ENCODE measurements at regions not wholly inside any gene's neighbourhood (a gene's known extent, or its start where the extent isn't known, plus 50 kb on each side); places are given as distances from the start of the nearest gene placed in this dataset.

GRCh38 chr17:22464041-22464440 is 771.7 kb downstream of the KCNJ18 start (continued):
- TF ChIP-seq GPBP1L1 (CRISPR knock-in tag; IDR thresholded peaks at IDR 0.05), result no peak
- no peak for TF ChIP-seq HNF1A (IDR thresholded peaks at IDR 0.05; ENCODE audit: low read depth)
- TF ChIP-seq HNF1A (CRISPR knock-in tag; IDR thresholded peaks at IDR 0.05; ENCODE audit: borderline replicate concordance), result no peak

- H3K9ac ChIP-seq (ENCODE audit: insufficient read depth, low read depth, low read length), result no peak overlapping the region
- H3K27ac ChIP-seq (ENCODE audit: extremely low read length, insufficient read depth, low read length), result no peak overlapping the region
- no peak overlapping the region for H3K4me3 ChIP-seq (replicated peaks in 1 of 3; ENCODE audit: insufficient read depth in 1 of 3, low read depth in 2 of 3, low read length in 3 of 3)
- no peaks in the 10 kb centered on the region for H3K79me2 ChIP-seq (ENCODE audit: insufficient read depth, low read length)
- H4K20me1 ChIP-seq (ENCODE audit: insufficient read depth, low read length), result no peaks in the 10 kb centered on the region
- ATAC-seq, result no peak
- intact Hi-C loops (cut with micrococcal nuclease; ENCODE audit: unreplicated experiment), result no loop called here
- TF ChIP-seq MAFF (IDR thresholded peaks at IDR 0.05; ENCODE audit: low read depth, low read length) (peak; percentile 77), MAFK (conservative IDR thresholded peaks at IDR 0.05 in 1 of 2, IDR thresholded peaks at IDR 0.05 in 1 of 2; ENCODE audit: low read length in 2 of 2) (peak; percentile 58 to 76), ZNF326 (CRISPR knock-in tag; IDR thresholded peaks at IDR 0.05; ENCODE audit: borderline replicate concordance) (no peak)
- POLR2A ChIA-PET, result no interaction called here
- H3K4me1 ChIP-seq (ENCODE audit: insufficient read depth, low read length), result no peaks in the 10 kb centered on the region
- H2AFZ ChIP-seq (ENCODE audit: low read length), result no peak overlapping the region
- no peaks in the 10 kb centered on the region for H3K9me3 ChIP-seq (ENCODE audit: low read length)
- CTCF ChIA-PET (ENCODE audit: low intra/inter-chr PET ratio, low total read pairs), result no interaction called here
- no peak overlapping the region for H3K4me2 ChIP-seq (ENCODE audit: low read depth, low read length)
- 3% methylated on average over 4 of the region's 5 CpGs for WGBS (ENCODE audit: low lambda C conversion rate)
- in situ Hi-C loops (cut with HindIII; ENCODE audit: extremely low pct_ligation_motif_present, low pct_unique_long_range_greater_than_20kb), result loop anchor here (25.0 kb wide), 2 partner anchors 95 to 105 kb away; no protein-coding TSS in a partner anchor
- no TSS peak for BruUV-seq (replicated peaks)
- no peak for FAIRE-seq
- DNase-seq (ENCODE audit: low spot score), result no peak
- H3K27me3 ChIP-seq (ENCODE audit: control insufficient read depth in 1 of 2, insufficient read depth in 2 of 2, low read length in 2 of 2), result no peaks in the 10 kb centered on the region
- H3K36me3 ChIP-seq (replicated peaks in 1 of 2; ENCODE audit: control insufficient read depth in 1 of 2, insufficient read depth in 2 of 2, low read length in 2 of 2), result no peaks in the 10 kb centered on the region
Observed at GRCh38 chr17:22467720-22468119, 775.4 kb downstream of the KCNJ18 start.
